Activated CD8-positive, alpha-beta memory T cell treated with anti-CD3 and anti-CD28 coated beads, Interleukin-2, amount 10 ng/mL, durations not matched to agents 7 days and 5 days (primary cell): ENCODE measurements at regions not wholly inside any gene's neighbourhood (a gene's known extent, or its start where the extent isn't known, plus 50 kb on each side); places are given as distances from the start of the nearest gene placed in this dataset.

Experiments
- ATAC-seq: fragments of 150-1000 bp; cut with Tn5 transposase; one replicate; pipeline ENCODE4 v1.10.0; 2021; ENCODE audit warnings: moderate library complexity
- CTCF ChIA-PET: fragments of 350-600 bp; sonication (Branson Sonifier 250); formaldehyde crosslinking; loops from one replicate; lab custom pipeline; 2021; ENCODE audit warnings: antibody characterized with exemption; lab: Charles Lee
- DNase-seq: peaks from one replicate; pipeline ENCODE4 v3.0.0-alpha.2; 2020
- H3K27ac Mint-ChIP-seq: one replicate; pipeline ENCODE4 v1.8.0; 2021; ENCODE audit warnings: mild to moderate bottlenecking, mixed read lengths
- H3K27me3 Mint-ChIP-seq: one replicate; pipeline ENCODE4 v1.8.0; 2021; ENCODE audit warnings: mixed read lengths
- H3K36me3 Mint-ChIP-seq: one replicate; pipeline ENCODE4 v1.8.0; 2021; ENCODE audit warnings: mild to moderate bottlenecking, mixed read lengths
- H3K4me1 Mint-ChIP-seq: one replicate; pipeline ENCODE4 v1.8.0; 2021; ENCODE audit warnings: mixed read lengths
- H3K4me3 Mint-ChIP-seq: one replicate; pipeline ENCODE4 v1.8.0; 2021; ENCODE audit warnings: mild to moderate bottlenecking, moderate library complexity, mixed read lengths
- H3K9me3 Mint-ChIP-seq: one replicate; pipeline ENCODE4 v1.8.0; 2022; ENCODE audit warnings: low read depth, mixed read lengths

DNA sequence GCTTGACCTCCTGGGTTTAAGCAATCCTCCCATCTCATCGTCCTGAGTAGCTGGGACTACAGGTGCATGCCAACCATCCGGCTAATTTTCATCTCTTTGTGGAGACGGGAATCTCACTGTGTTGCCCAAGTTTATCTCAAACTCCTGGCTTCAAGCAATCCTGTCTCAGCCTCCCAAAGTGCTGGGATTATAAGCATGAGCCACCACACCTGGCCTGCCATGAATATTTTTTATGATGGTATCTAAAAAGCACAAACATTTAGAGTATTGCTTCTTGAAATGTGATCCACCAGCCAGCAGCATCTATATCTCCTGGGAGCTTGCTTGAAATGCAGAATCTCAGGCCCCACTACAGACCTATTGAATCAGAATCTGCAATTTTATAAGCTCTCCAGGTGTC, 111.2 kb upstream of the CLDN10 start:
- H3K4me1 Mint-ChIP-seq = no peaks in the 10 kb centered on the region
- CTCF ChIA-PET = interaction anchor here (1.2 to 1.7 kb wide), 2 partner anchors 36 to 37 kb away, joined by 3 to 4 read pairs; no protein-coding TSS in a partner anchor
- DNase-seq = no peak
- H3K36me3 Mint-ChIP-seq = no peaks in the 10 kb centered on the region
- no peaks in the 10 kb centered on the region for H3K9me3 Mint-ChIP-seq
- no peak overlapping the region for H3K27ac Mint-ChIP-seq
- H3K4me3 Mint-ChIP-seq = no peak overlapping the region
- no peak for ATAC-seq
- peaks cover 15% of the 10 kb centered on the region for H3K27me3 Mint-ChIP-seq

DNA sequence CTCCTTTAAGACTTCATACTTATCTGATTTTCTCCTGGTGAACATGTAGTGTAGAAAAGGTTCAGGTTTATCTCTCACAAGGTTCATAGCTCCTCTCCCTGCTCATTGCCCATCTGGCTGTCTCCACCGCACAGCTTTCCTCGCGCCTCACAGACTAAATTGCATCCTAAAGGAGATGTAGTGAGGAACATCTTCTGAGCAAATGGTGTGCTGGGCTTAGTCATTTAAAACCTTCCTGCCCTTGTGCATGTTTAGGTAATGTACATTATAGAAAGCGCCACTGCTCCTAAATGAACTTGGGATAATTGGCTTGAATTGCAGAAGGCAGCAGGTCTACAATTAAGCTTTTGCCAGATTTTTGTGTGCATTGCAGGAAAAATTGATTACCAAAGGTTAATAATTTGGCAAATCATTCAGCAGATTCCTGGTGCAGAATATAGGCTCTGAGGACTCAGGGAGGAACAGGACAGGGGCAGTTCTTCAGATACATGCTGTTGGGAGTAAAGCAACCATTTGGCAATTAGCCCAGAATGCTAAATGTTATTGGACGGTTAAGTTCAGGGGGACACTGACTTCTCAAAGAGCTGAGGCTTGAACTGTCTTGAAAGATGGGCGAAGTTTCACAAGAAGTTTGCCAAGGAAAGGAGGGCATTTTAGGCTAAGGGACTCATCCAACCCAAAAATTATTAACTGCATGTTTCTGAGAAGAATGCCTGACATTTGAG, 108.4 kb upstream of the CLDN10 start:
- no peaks in the 10 kb centered on the region for H3K9me3 Mint-ChIP-seq
- no peak overlapping the region for H3K27ac Mint-ChIP-seq
- no peaks in the 10 kb centered on the region for H3K36me3 Mint-ChIP-seq
- no peaks in the 10 kb centered on the region for H3K4me1 Mint-ChIP-seq
- CTCF ChIA-PET = no interaction called here
- no peak for DNase-seq
- no peak overlapping the region for H3K4me3 Mint-ChIP-seq
- ATAC-seq = no peak
- H3K27me3 Mint-ChIP-seq = peaks cover 18% of the 10 kb centered on the region

DNA sequence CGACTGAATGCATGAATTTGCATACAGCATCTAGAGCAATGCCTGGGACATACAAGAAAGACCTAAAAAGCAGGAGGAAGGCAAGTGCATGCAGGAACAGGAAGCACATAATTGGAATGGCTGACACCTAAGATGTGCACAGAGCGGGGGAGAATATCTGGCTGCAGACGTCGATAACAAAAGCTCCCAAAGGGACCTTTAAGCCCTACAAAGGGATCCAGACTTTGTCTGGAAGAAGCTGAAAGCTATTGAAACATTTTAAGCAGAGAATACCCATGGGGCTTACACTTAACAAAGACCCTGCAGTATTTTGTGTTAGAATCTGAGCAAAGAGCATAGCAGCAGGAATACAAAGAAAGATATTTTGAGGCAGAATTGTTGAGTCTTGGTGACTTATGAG, 107.4 kb upstream of the CLDN10 start:
- DNase-seq (no peak), ATAC-seq (no peak)
- no peaks in the 10 kb centered on the region for H3K9me3 Mint-ChIP-seq
- no peak overlapping the region for H3K4me3 Mint-ChIP-seq
- H3K27me3 Mint-ChIP-seq = peaks cover 18% of the 10 kb centered on the region
- no peaks in the 10 kb centered on the region for H3K4me1 Mint-ChIP-seq
- H3K36me3 Mint-ChIP-seq = no peaks in the 10 kb centered on the region
- no peak overlapping the region for H3K27ac Mint-ChIP-seq
- CTCF ChIA-PET = no interaction called here

DNA sequence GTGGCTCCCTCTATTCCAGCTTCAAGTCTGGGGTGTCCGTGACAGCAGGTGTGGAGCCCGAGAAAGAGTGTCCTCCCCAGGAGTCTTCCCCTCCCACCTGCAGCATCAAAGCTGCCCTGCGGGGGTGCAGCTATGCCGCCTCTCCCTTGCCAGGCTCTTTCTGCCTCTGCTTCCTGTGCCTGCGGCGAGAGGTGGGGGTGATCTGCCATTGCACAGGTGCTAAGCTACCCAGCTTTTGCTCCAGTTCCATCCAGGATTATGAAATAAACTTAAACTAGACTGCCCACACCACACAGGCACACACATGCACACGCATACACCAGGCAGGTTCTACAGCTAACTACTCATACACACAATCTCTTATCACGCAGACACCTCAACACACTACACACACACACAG, 104.7 kb upstream of the CLDN10 start:
- Mint-ChIP-seq H3K27ac (no peak overlapping the region), H3K27me3 (peaks cover 21% of the 10 kb centered on the region), H3K4me1 (no peaks in the 10 kb centered on the region), H3K4me3 (no peak overlapping the region), H3K36me3 (no peaks in the 10 kb centered on the region), H3K9me3 (no peaks in the 10 kb centered on the region)
- CTCF ChIA-PET = no interaction called here
- DNase-seq = no peak
- ATAC-seq = no peak

DNA sequence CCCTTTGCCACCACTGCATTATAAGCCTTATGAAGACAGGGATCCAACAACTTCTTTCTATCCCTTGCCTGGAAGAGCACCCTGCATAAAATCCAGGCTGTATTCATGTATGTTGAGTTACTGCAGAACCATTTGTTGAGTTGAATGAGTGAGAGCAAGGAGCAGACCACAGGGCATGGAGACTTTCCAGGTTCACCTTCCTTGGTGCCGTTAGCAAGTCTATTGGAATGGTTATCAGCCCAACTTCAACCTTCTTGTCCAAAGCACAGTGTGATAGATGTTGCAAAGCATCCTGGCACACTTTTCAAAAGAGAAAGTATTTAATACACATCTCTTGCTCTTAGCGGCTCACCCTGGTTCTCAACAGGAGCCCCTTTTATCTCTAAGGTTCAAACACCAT, 100.9 kb upstream of the CLDN10 start:
- H3K27ac Mint-ChIP-seq = no peak overlapping the region
- peaks cover 6% of the 10 kb centered on the region for H3K4me1 Mint-ChIP-seq
- H3K27me3 Mint-ChIP-seq = peaks cover 9% of the 10 kb centered on the region
- H3K4me3 Mint-ChIP-seq = no peak overlapping the region
- CTCF ChIA-PET = no interaction called here
- DNase-seq = no peak
- no peak for ATAC-seq
- no peaks in the 10 kb centered on the region for H3K36me3 Mint-ChIP-seq
- no peaks in the 10 kb centered on the region for H3K9me3 Mint-ChIP-seq

DNA sequence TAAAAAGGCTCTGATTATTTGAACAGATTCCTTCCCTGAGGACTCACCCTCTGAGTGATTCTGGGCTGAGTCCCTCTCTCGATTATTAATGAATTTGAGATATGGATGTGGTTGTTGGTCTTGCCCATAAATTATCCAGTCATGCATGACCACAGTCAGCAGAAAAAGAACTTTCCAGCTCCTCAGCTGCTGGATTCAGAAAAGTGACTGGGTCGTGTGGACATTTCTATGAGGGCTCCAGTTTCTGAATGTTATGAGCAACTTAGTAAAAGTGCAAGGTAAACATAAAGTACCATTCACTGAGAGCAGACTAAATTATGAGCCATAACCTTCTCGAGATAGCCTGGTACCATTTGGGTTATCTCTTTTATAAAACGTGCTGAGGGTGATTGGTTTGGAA, 100.1 kb upstream of the CLDN10 start:
- CTCF ChIA-PET = no interaction called here

DNA sequence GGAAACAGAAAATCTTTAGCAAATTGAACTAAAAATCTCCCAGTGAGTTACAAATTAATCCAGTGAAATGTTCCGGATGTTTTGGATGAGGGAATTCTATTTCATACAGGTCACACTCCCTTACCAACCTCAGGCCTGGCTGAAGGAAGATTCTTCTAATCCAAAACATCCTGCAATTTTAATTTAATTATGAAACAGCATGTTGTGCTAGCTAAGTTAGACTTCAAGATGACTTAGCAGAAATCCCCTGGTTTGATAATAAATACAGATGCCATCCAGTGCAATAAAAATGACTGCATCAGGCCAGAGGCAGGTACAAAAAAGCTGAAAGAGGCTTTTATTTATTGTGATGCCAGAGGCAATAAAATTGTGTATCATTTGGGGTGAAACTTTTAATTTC, 96.7 kb upstream of the CLDN10 start:
- Mint-ChIP-seq H3K4me1 (peaks cover 20% of the 10 kb centered on the region), H3K27ac (no peak overlapping the region), H3K36me3 (peaks cover 9% of the 10 kb centered on the region), H3K9me3 (peaks cover 15% of the 10 kb centered on the region), H3K27me3 (peaks cover 2% of the 10 kb centered on the region), H3K4me3 (no peak overlapping the region)
- ATAC-seq = no peak
- CTCF ChIA-PET = no interaction called here
- no peak for DNase-seq

More for the DNA sequence above, 100.1 kb upstream of the CLDN10 start:
- Mint-ChIP-seq H3K36me3 (no peaks in the 10 kb centered on the region), H3K4me1 (peaks cover 13% of the 10 kb centered on the region), H3K27me3 (peaks cover 6% of the 10 kb centered on the region), H3K27ac (no peak overlapping the region), H3K4me3 (no peak overlapping the region), H3K9me3 (no peaks in the 10 kb centered on the region)
- no peak for DNase-seq
- ATAC-seq = no peak

DNA sequence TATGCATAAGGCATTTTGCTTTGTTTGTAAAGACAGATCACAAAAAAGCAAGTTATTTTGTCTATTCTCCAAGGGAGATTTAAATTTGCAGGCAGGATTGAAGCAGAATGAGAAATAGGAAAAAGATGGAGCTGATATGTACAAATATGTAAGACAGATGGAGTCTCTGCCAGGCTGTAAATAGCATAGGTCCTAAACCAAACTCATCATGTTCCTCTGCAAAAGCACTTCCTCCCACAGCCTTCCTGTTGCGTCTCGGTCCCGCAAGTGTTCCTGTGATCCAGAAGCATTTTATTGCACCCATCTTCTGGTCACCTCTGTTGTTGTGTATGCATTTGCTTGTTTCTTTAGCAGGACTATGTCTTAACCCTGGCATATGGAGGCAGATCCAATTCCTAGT, 95.7 kb upstream of the CLDN10 start:
- Mint-ChIP-seq H3K36me3 (peaks cover 9% of the 10 kb centered on the region), H3K4me1 (peaks cover 20% of the 10 kb centered on the region), H3K9me3 (peaks cover 15% of the 10 kb centered on the region), H3K4me3 (peak overlapping the region; percentile 41), H3K27me3 (peaks cover 2% of the 10 kb centered on the region), H3K27ac (peak overlapping the region; percentile 37)
- CTCF ChIA-PET = interaction anchor here (1.4 kb wide), 1 partner anchor 52 kb away, joined by 4 read pairs; no protein-coding TSS in a partner anchor
- peak; percentile 38 for DNase-seq
- ATAC-seq = peak; percentile 61

DNA sequence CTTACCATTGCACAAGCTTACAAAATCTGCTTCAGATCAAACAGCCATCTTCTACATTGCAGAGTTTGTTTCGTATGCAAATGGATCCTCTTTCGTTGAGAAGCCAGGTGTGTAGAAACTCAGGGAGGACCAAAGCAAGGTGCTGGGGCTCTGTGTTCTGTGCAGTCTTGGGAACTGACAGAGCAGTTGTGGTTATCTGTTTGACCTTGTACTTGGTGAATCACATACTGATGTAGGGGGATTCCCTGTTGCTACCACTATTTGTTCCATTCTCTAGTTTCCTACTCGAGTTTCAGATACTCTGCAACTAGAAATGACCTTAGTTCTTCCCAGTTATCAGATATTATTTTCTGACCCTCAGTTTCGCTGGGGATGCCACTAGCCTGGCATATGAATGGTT, 95.2 kb upstream of the CLDN10 start:
- DNase-seq (peak; percentile 43), ATAC-seq (peak; percentile 61)
- H3K36me3 Mint-ChIP-seq = peaks cover 9% of the 10 kb centered on the region
- H3K4me3 Mint-ChIP-seq = peak overlapping the region; percentile 41
- CTCF ChIA-PET = interaction anchor here (1.4 kb wide), 1 partner anchor 53 kb away, joined by 4 read pairs; no protein-coding TSS in a partner anchor
- no peak overlapping the region for H3K27ac Mint-ChIP-seq
- no peaks in the 10 kb centered on the region for H3K27me3 Mint-ChIP-seq
- H3K4me1 Mint-ChIP-seq = peaks cover 20% of the 10 kb centered on the region
- H3K9me3 Mint-ChIP-seq = peaks cover 15% of the 10 kb centered on the region

DNA sequence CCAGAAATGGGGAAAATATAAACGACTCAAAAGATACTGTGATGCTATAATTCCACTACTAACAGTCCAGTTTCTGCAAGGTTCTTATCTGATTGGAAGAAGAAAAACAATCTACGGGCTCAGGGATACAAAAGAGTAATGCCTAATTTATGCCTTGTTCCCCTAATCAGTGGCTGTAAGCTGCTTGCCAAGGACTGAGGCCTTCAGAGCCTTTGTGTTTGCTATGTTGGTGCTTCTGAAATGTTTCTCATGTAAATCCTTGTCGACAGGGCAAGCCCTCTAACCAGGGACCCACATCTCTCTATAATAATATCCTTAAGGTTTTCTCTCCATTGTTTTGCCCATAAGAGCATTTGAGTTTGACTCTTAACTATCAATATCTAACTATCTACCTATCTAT, 89.7 kb upstream of the CLDN10 start:
- H3K4me1 Mint-ChIP-seq = peaks cover 3% of the 10 kb centered on the region
- peaks cover 15% of the 10 kb centered on the region for H3K9me3 Mint-ChIP-seq
- H3K27ac Mint-ChIP-seq = no peak overlapping the region
- no peak for DNase-seq
- H3K36me3 Mint-ChIP-seq = peaks cover 9% of the 10 kb centered on the region
- H3K4me3 Mint-ChIP-seq = no peak overlapping the region
- ATAC-seq = no peak
- CTCF ChIA-PET = interaction anchor here (1.1 kb wide), 1 partner anchor 12 kb away, joined by 3 read pairs; no protein-coding TSS in a partner anchor
- H3K27me3 Mint-ChIP-seq = peaks cover 4% of the 10 kb centered on the region

DNA sequence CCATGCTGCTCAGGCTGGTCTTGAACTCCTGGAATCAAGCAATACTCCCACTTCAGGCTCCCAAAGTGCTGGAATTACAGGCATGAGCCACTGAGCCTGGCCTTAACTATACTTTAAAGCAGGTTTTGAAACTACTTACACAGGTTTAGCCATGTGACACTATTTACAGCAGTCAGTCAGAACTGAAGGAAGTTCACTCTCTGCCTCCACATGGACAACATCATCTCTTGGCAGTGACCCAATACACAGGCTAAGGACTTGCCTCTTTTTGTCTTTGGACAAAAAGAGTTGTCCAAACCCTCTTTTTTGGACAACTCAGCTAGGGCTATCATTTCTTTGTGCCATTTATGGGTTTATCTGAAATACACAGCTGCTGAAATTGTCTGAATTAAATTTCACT, 89.0 kb upstream of the CLDN10 start:
- Mint-ChIP-seq H3K27ac (no peak overlapping the region), H3K27me3 (peaks cover 4% of the 10 kb centered on the region), H3K4me3 (no peak overlapping the region), H3K36me3 (peaks cover 2% of the 10 kb centered on the region), H3K4me1 (no peaks in the 10 kb centered on the region), H3K9me3 (peaks cover 8% of the 10 kb centered on the region)
- ATAC-seq = no peak
- no peak for DNase-seq
- CTCF ChIA-PET = no interaction called here

DNA sequence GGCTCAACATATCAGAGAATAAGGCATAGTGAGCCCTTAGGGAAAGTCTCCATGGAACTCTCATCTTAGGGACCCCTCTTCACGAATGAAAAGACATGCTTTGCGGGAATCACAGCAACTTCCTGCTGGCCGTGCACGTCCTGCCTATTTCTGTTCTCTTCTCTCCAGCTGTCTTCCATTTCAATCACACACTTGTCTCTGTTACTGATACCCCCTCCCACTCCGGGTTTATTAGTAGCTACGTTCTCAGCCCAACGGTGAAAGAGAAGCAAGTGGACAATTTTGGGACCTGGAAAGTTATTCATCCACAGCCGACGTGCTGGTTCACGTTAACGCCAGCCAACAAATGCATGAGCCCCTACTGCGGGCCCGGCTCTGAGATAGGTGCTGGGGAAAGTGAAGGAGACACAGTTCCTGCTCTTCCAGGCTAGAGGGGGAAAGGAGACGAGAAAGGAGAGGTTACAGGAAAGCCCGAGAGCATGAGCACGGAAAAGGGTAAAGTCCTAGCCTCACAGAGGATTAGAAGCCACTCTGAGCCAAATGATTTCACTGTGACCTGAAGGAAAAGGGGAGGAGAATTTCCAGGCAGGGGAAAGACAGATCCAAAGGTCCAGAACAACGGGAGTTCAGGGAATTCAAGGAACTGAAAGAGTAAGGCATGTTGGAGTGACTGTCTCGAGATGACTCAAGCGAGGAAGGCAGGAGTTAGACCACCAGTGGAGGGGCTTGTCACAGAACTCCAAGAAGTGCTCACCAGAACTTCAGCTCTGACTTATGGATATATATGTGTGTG, 81.8 kb upstream of the CLDN10 start:
- H3K36me3 Mint-ChIP-seq = no peaks in the 10 kb centered on the region
- H3K9me3 Mint-ChIP-seq = no peaks in the 10 kb centered on the region
- peaks cover 4% of the 10 kb centered on the region for H3K27me3 Mint-ChIP-seq
- CTCF ChIA-PET = interaction anchor here (2.8 kb wide), 1 partner anchor 66 kb away, joined by 7 read pairs; no protein-coding TSS in a partner anchor
- H3K27ac Mint-ChIP-seq = no peak overlapping the region
- ATAC-seq = no peak
- no peak overlapping the region for H3K4me3 Mint-ChIP-seq
- H3K4me1 Mint-ChIP-seq = no peaks in the 10 kb centered on the region
- no peak for DNase-seq

DNA sequence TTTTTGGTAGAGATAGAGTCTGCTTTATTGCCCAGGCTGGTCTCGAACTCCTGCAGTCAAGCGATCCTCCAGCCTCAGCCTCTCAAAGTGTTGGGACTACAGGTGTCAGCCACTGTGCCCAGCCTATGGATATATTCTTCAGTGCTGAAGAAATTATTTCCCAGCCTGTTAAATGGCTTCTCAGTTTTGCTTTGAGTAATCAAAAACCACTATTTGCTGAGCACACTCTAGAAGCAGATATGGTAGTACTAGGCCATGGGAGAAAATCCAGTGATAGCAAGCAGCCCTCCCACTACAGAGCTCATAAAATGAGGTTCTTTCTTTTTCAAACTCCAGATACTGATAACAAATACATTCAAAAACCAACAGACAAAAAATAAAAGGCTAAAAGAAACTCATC, 80.6 kb upstream of the CLDN10 start:
- H3K36me3 Mint-ChIP-seq = no peaks in the 10 kb centered on the region
- no peaks in the 10 kb centered on the region for H3K9me3 Mint-ChIP-seq
- H3K4me1 Mint-ChIP-seq = no peaks in the 10 kb centered on the region
- no peak overlapping the region for H3K4me3 Mint-ChIP-seq
- H3K27me3 Mint-ChIP-seq = peaks cover 7% of the 10 kb centered on the region
- H3K27ac Mint-ChIP-seq = no peak overlapping the region
- DNase-seq (no peak), ATAC-seq (no peak)
- CTCF ChIA-PET = interaction anchor here (2.8 kb wide), 1 partner anchor 68 kb away, joined by 7 read pairs; no protein-coding TSS in a partner anchor
